ENCODE measurements at regions not wholly inside any gene's neighbourhood (a gene's known extent, or its start where the extent isn't known, plus 50 kb on each side); places are given as distances from the start of the nearest gene placed in this dataset.
"Not testable (repeated sequence)": the region's sequence is repeated elsewhere in the genome, so short reads cannot be mapped to it uniquely, and the experiment has no call there.

- H3K27me3 Mint-ChIP-seq, result peaks cover 2% of the 10 kb centered on the region
- H3K4me3 Mint-ChIP-seq, result no peak overlapping the region
- no peaks in the 10 kb centered on the region for H3K9me3 Mint-ChIP-seq
- H3K27ac Mint-ChIP-seq, result no peak overlapping the region
- H3K4me1 Mint-ChIP-seq, result no peaks in the 10 kb centered on the region
- no peak for DNase-seq
- no peaks in the 10 kb centered on the region for H3K36me3 Mint-ChIP-seq (ENCODE audit: low read depth)
- ATAC-seq, result no peak
These were observed 135.9 kb downstream of the SOX4 start for GRCh38 chr6:21729431-21729830.

- H3K27me3 Mint-ChIP-seq, result peaks cover 2% of the 10 kb centered on the region
- H3K4me1 Mint-ChIP-seq, result no peaks in the 10 kb centered on the region
- no peak for ATAC-seq
- H3K27ac Mint-ChIP-seq, result no peak overlapping the region
- H3K36me3 Mint-ChIP-seq (ENCODE audit: low read depth), result no peaks in the 10 kb centered on the region
- DNase-seq, result no peak
- no peaks in the 10 kb centered on the region for H3K9me3 Mint-ChIP-seq
- H3K4me3 Mint-ChIP-seq, result no peak overlapping the region
These were observed 137.0 kb downstream of the SOX4 start for GRCh38 chr6:21730533-21730932.

GRCh38 chr6:21731411-21732031 is 138.0 kb downstream of the SOX4 start:
- no peak for ATAC-seq
- H3K27ac Mint-ChIP-seq, result no peak overlapping the region
- peaks cover 4% of the 10 kb centered on the region for H3K27me3 Mint-ChIP-seq
- no peaks in the 10 kb centered on the region for H3K36me3 Mint-ChIP-seq (ENCODE audit: low read depth)
- DNase-seq, result no peak
- no peaks in the 10 kb centered on the region for H3K4me1 Mint-ChIP-seq
- H3K9me3 Mint-ChIP-seq, result no peaks in the 10 kb centered on the region
- H3K4me3 Mint-ChIP-seq, result no peak overlapping the region

GRCh38 chr6:21732032-21732730 is 138.6 kb downstream of the SOX4 start:
- H3K4me3 Mint-ChIP-seq; H3K27ac Mint-ChIP-seq; ATAC-seq; H3K4me1 Mint-ChIP-seq; H3K36me3 Mint-ChIP-seq (ENCODE audit: low read depth); DNase-seq; H3K27me3 Mint-ChIP-seq; H3K9me3 Mint-ChIP-seq: not testable (repeated sequence)

- no peak overlapping the region for H3K27ac Mint-ChIP-seq
- H3K27me3 Mint-ChIP-seq, result peaks cover 4% of the 10 kb centered on the region
- no peak for ATAC-seq
- no peaks in the 10 kb centered on the region for H3K9me3 Mint-ChIP-seq
- H3K4me1 Mint-ChIP-seq, result no peaks in the 10 kb centered on the region
- H3K36me3 Mint-ChIP-seq (ENCODE audit: low read depth), result no peaks in the 10 kb centered on the region
- no peak for DNase-seq
- no peak overlapping the region for H3K4me3 Mint-ChIP-seq
These were observed 139.2 kb downstream of the SOX4 start for GRCh38 chr6:21732731-21733130.

GRCh38 chr6:21733311-21733710 is 139.8 kb downstream of the SOX4 start:
- H3K27me3 Mint-ChIP-seq, result peaks cover 4% of the 10 kb centered on the region
- ATAC-seq (no peak), DNase-seq (no peak)
- H3K36me3 Mint-ChIP-seq (ENCODE audit: low read depth), result no peaks in the 10 kb centered on the region
- H3K9me3 Mint-ChIP-seq, result no peaks in the 10 kb centered on the region
- H3K4me3 Mint-ChIP-seq, result no peak overlapping the region
- no peaks in the 10 kb centered on the region for H3K4me1 Mint-ChIP-seq
- no peak overlapping the region for H3K27ac Mint-ChIP-seq

GRCh38 chr6:21734204-21734603 is 140.7 kb downstream of the SOX4 start:
- Mint-ChIP-seq H3K27ac (no peak overlapping the region), H3K4me3 (no peak overlapping the region), H3K9me3 (no peaks in the 10 kb centered on the region), H3K36me3 (ENCODE audit: low read depth) (no peaks in the 10 kb centered on the region), H3K4me1 (no peaks in the 10 kb centered on the region), H3K27me3 (peaks cover 4% of the 10 kb centered on the region)
- DNase-seq, result no peak
- ATAC-seq, result no peak

- Mint-ChIP-seq H3K27me3 (peaks cover 4% of the 10 kb centered on the region), H3K36me3 (ENCODE audit: low read depth) (no peaks in the 10 kb centered on the region), H3K4me1 (no peaks in the 10 kb centered on the region), H3K27ac (no peak overlapping the region), H3K9me3 (no peaks in the 10 kb centered on the region), H3K4me3 (no peak overlapping the region)
- DNase-seq (no peak), ATAC-seq (no peak)
These were observed 144.9 kb downstream of the SOX4 start for GRCh38 chr6:21738180-21739094.

- DNase-seq (no peak), ATAC-seq (no peak)
- Mint-ChIP-seq H3K4me1 (no peaks in the 10 kb centered on the region), H3K27ac (no peak overlapping the region), H3K9me3 (no peaks in the 10 kb centered on the region), H3K27me3 (peaks cover 4% of the 10 kb centered on the region), H3K4me3 (no peak overlapping the region), H3K36me3 (ENCODE audit: low read depth) (no peaks in the 10 kb centered on the region)
These were observed 145.7 kb downstream of the SOX4 start for GRCh38 chr6:21739241-21739640.

- no peaks in the 10 kb centered on the region for H3K36me3 Mint-ChIP-seq (ENCODE audit: low read depth)
- H3K9me3 Mint-ChIP-seq, result no peaks in the 10 kb centered on the region
- H3K4me3 Mint-ChIP-seq, result no peak overlapping the region
- no peak overlapping the region for H3K27ac Mint-ChIP-seq
- no peaks in the 10 kb centered on the region for H3K4me1 Mint-ChIP-seq
- H3K27me3 Mint-ChIP-seq, result peaks cover 4% of the 10 kb centered on the region
- DNase-seq, result no peak
- ATAC-seq, result no peak
These were observed 146.3 kb downstream of the SOX4 start for GRCh38 chr6:21739838-21740237.

- Mint-ChIP-seq H3K9me3 (no peaks in the 10 kb centered on the region), H3K27ac (no peak overlapping the region), H3K4me1 (no peaks in the 10 kb centered on the region), H3K36me3 (ENCODE audit: low read depth) (no peaks in the 10 kb centered on the region), H3K4me3 (no peak overlapping the region), H3K27me3 (peaks cover 4% of the 10 kb centered on the region)
- DNase-seq (no peak), ATAC-seq (no peak)
These were observed 147.0 kb downstream of the SOX4 start for GRCh38 chr6:21740376-21741124.

- H3K9me3 Mint-ChIP-seq, result no peaks in the 10 kb centered on the region
- DNase-seq, result no peak
- no peak overlapping the region for H3K4me3 Mint-ChIP-seq
- no peak overlapping the region for H3K27ac Mint-ChIP-seq
- no peaks in the 10 kb centered on the region for H3K4me1 Mint-ChIP-seq
- H3K36me3 Mint-ChIP-seq (ENCODE audit: low read depth), result no peaks in the 10 kb centered on the region
- no peak for ATAC-seq
- H3K27me3 Mint-ChIP-seq, result peaks cover under 1% of the 10 kb centered on the region
These were observed 147.9 kb downstream of the SOX4 start for GRCh38 chr6:21741221-21742109.

- ATAC-seq, result no peak
- no peak for DNase-seq
These were observed 148.7 kb downstream of the SOX4 start for GRCh38 chr6:21742238-21742660.

More at GRCh38 chr6:21742238-21742660, 148.7 kb downstream of the SOX4 start:
- H3K36me3 Mint-ChIP-seq (ENCODE audit: low read depth), result no peaks in the 10 kb centered on the region
- no peaks in the 10 kb centered on the region for H3K27me3 Mint-ChIP-seq
- H3K4me1 Mint-ChIP-seq, result no peaks in the 10 kb centered on the region
- no peak overlapping the region for H3K27ac Mint-ChIP-seq
- H3K9me3 Mint-ChIP-seq, result no peaks in the 10 kb centered on the region
- no peak overlapping the region for H3K4me3 Mint-ChIP-seq

Measured in activated naive CD8-positive, alpha-beta T cell treated with anti-CD3 and anti-CD28 coated beads, Interleukin-2, amount 50 U/mL, for 24 hours (primary cell).